ENCODE measurements at regions not wholly inside any gene's neighbourhood (a gene's known extent, or its start where the extent isn't known, plus 50 kb on each side); places are given as distances from the start of the nearest gene placed in this dataset.

DNA sequence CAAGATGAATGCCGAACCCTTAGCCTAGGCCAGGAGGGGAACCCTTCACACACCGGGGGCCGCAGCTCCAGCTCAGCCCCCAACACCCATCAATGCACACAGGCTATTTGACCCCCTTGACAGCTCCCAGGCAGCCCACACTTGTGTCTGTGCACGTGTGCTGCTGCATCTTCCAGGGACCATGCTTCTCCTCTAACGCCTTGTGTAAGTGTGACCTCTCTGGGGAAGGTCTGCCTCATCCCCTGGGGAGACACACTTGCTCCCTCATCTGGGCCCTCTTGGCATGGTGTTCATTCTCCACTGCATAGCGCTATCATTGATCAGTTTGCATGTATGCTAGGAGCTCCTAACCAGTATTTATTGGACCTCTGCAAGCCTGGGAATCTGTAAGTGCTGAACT is 120.0 kb upstream of the FHL2 start:
- Histone ChIP-seq H3K23ac (ENCODE audit: low read length) (no peak overlapping the region), H2BK5ac (ENCODE audit: low read depth, low read length, poor library complexity) (no peak overlapping the region), H3K4ac (ENCODE audit: low read depth, low read length) (no peak overlapping the region), H4K8ac (ENCODE audit: low read depth, low read length) (no peak overlapping the region), H3K4me3 (ENCODE audit: low read depth, low read length) (no peak overlapping the region), H3K18ac (ENCODE audit: low read length) (no peak overlapping the region), H2BK120ac (ENCODE audit: insufficient read depth, low read length, poor library complexity) (no peak overlapping the region), H3K9ac (ENCODE audit: low read length) (no peak overlapping the region), H2AK5ac (ENCODE audit: low read length) (no peak overlapping the region), H3K4me2 (ENCODE audit: low read length) (no peak overlapping the region), H2AFZ (ENCODE audit: insufficient read depth, low read length, poor library complexity) (no peak overlapping the region), H3K36me3 (ENCODE audit: control insufficient read depth in 1 of 2, insufficient read depth in 2 of 2, low read length in 2 of 2) (no peaks in the 10 kb centered on the region), H3K9me3 (ENCODE audit: insufficient read depth, low read depth, low read length) (peaks cover 4% of the 10 kb centered on the region), H3K27me3 (ENCODE audit: insufficient read depth, low read length) (no peaks in the 10 kb centered on the region), H3K79me1 (ENCODE audit: low read length) (no peaks in the 10 kb centered on the region), H4K12ac (ENCODE audit: low read depth, low read length) (no peak overlapping the region), H3K14ac (ENCODE audit: low read length) (no peak overlapping the region), H4K91ac (ENCODE audit: low read depth, low read length) (no peak overlapping the region), H3K27ac (ENCODE audit: low read depth, low read length) (no peak overlapping the region), H2BK12ac (ENCODE audit: low read length) (no peak overlapping the region), H3K79me2 (ENCODE audit: control insufficient read depth, insufficient read depth, low read length, poor library complexity) (no peaks in the 10 kb centered on the region), H3K4me1 (ENCODE audit: control insufficient read depth in 1 of 2, insufficient read depth in 2 of 2, low read length in 2 of 2) (no peaks in the 10 kb centered on the region)
- DNase-seq, result peak in 1 of 2 donors; percentile 32
- WGBS (ENCODE audit: extremely low coverage, insufficient coverage, insufficient read length), result no CpG with 5 or more reads among the region's 6 CpGs

DNA sequence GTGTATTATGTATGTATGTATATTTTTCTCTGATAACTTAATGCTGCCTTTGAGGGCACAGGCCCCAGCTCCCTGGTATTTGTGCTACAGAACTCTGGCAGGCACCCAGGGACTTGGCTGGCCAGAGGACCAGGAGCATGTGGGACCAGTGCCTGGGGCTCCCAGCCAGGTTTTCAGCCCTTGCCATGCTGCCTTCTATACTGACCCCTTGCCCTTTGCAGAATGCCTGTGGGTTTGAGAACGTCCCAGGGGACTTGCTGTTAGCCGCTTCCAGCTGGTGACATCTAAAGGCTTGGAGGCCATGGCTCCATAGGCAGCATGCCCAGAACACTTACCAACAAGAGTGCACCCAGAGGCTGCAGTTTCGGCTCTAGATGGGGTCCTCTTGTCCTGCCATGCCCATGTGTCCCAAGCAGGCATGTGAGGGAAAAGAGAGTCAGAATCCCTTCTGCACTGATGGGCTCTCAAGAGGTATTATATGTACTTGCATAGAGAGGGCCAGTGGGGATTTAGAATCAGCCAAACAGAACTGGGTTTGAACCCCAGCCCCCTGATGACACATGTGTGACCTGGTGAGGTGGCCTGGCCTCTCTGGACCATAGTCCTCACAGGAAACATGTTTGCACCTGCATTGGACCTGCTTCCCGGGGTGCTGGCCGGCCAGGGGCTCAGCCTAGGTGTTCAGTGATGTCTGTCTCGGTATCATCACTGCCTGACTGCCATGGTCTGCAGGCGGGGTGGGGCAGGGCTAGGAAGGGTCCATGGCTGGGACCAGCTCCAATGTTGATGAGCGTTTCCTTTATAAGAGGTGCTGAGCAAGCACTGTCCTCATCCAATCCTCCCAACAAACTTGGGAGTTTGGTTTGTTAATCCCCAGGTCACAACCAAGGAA is 119.2 kb upstream of the FHL2 start:
- Histone ChIP-seq H3K9me3 (ENCODE audit: insufficient read depth, low read depth, low read length) (peaks cover 4% of the 10 kb centered on the region), H3K79me2 (ENCODE audit: control insufficient read depth, insufficient read depth, low read length, poor library complexity) (no peaks in the 10 kb centered on the region), H3K14ac (ENCODE audit: low read length) (no peak overlapping the region), H2BK120ac (ENCODE audit: insufficient read depth, low read length, poor library complexity) (no peak overlapping the region), H3K27me3 (ENCODE audit: insufficient read depth, low read length) (no peaks in the 10 kb centered on the region), H3K4me2 (ENCODE audit: low read length) (no peak overlapping the region), H3K4me1 (ENCODE audit: control insufficient read depth in 1 of 2, insufficient read depth in 2 of 2, low read length in 2 of 2) (no peaks in the 10 kb centered on the region), H2BK12ac (ENCODE audit: low read length) (no peak overlapping the region), H2AFZ (ENCODE audit: insufficient read depth, low read length, poor library complexity) (no peak overlapping the region), H3K23ac (ENCODE audit: low read length) (no peak overlapping the region), H3K4ac (ENCODE audit: low read depth, low read length) (no peak overlapping the region), H3K27ac (ENCODE audit: low read depth, low read length) (no peak overlapping the region), H2BK5ac (ENCODE audit: low read depth, low read length, poor library complexity) (no peak overlapping the region), H3K9ac (ENCODE audit: low read length) (no peak overlapping the region), H4K8ac (ENCODE audit: low read depth, low read length) (no peak overlapping the region), H3K79me1 (ENCODE audit: low read length) (no peaks in the 10 kb centered on the region), H3K18ac (ENCODE audit: low read length) (no peak overlapping the region), H3K36me3 (ENCODE audit: control insufficient read depth in 1 of 2, insufficient read depth in 2 of 2, low read length in 2 of 2) (no peaks in the 10 kb centered on the region), H3K4me3 (ENCODE audit: low read depth, low read length) (no peak overlapping the region), H2AK5ac (ENCODE audit: low read length) (no peak overlapping the region), H4K12ac (ENCODE audit: low read depth, low read length) (no peak overlapping the region), H4K91ac (ENCODE audit: low read depth, low read length) (no peak overlapping the region)
- no peak for DNase-seq
- WGBS (ENCODE audit: extremely low coverage, insufficient coverage, insufficient read length), result no CpG with 5 or more reads among the region's 8 CpGs

DNA sequence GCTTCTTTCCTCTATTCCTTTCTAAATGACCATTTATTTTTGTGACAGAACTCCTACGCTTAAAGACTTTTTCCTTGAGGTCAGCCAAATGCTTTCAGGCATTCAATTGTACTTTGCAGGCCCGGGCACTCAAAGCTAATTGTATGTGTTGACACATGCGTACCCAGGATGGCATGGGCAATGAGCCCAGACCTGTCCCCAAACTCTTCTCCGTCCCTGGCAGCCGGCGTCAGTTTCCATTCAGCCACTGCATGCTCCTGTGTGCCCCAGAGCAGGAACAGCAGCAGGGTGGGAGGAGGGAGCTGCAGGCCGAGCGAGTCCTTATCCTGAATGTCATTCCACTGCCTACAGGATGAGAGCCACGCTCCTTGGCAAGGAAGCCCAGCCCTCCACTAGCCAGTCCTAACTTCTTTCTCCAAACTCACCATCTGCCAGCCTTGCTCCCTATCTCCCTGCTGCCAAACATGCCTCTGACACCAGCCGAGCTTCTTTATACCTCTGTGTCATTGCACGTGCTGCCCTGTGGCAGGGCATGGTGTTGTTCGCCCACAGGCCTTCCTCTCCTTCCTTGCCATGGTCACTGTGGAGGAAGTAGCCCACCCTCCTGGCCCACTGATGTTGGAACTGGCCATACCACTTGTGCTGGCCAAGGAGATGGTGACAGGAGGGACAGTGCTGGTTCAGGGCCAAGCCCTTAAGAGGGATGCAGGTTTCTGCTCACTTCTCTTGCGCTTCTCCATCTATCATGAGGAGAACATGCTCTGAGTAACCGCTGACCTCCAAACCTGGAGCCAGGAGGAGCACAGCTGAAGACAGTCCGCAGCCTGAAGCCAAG is 116.9 kb upstream of the FHL2 start:
- peaks cover 2% of the 10 kb centered on the region for H3K9me3 ChIP-seq (ENCODE audit: insufficient read depth, low read depth, low read length)
- H3K27ac ChIP-seq (ENCODE audit: low read depth, low read length), result no peak overlapping the region
- H3K23ac ChIP-seq (ENCODE audit: low read length), result no peak overlapping the region
- no peaks in the 10 kb centered on the region for H3K79me2 ChIP-seq (ENCODE audit: control insufficient read depth, insufficient read depth, low read length, poor library complexity)
- H2BK5ac ChIP-seq (ENCODE audit: low read depth, low read length, poor library complexity), result no peak overlapping the region
- no peak overlapping the region for H3K4me2 ChIP-seq (ENCODE audit: low read length)
- H3K4ac ChIP-seq (ENCODE audit: low read depth, low read length), result no peak overlapping the region
- H3K79me1 ChIP-seq (ENCODE audit: low read length), result no peaks in the 10 kb centered on the region
- DNase-seq, result no peak
- H3K4me3 ChIP-seq (ENCODE audit: low read depth, low read length), result no peak overlapping the region
- no peaks in the 10 kb centered on the region for H3K4me1 ChIP-seq (ENCODE audit: control insufficient read depth in 1 of 2, insufficient read depth in 2 of 2, low read length in 2 of 2)
- no CpG with 5 or more reads among the region's 15 CpGs for WGBS (ENCODE audit: extremely low coverage, insufficient coverage, insufficient read length)
- H3K18ac ChIP-seq (ENCODE audit: low read length), result no peak overlapping the region
- no peaks in the 10 kb centered on the region for H3K36me3 ChIP-seq (ENCODE audit: control insufficient read depth in 1 of 2, insufficient read depth in 2 of 2, low read length in 2 of 2)
- no peak overlapping the region for H4K91ac ChIP-seq (ENCODE audit: low read depth, low read length)
- no peak overlapping the region for H2AFZ ChIP-seq (ENCODE audit: insufficient read depth, low read length, poor library complexity)
- no peak overlapping the region for H4K12ac ChIP-seq (ENCODE audit: low read depth, low read length)
- no peaks in the 10 kb centered on the region for H3K27me3 ChIP-seq (ENCODE audit: insufficient read depth, low read length)
- H3K14ac ChIP-seq (ENCODE audit: low read length), result no peak overlapping the region
- H4K8ac ChIP-seq (ENCODE audit: low read depth, low read length), result no peak overlapping the region
- H2BK12ac ChIP-seq (ENCODE audit: low read length), result no peak overlapping the region
- no peak overlapping the region for H3K9ac ChIP-seq (ENCODE audit: low read length)
- no peak overlapping the region for H2BK120ac ChIP-seq (ENCODE audit: insufficient read depth, low read length, poor library complexity)
- H2AK5ac ChIP-seq (ENCODE audit: low read length), result no peak overlapping the region

DNA sequence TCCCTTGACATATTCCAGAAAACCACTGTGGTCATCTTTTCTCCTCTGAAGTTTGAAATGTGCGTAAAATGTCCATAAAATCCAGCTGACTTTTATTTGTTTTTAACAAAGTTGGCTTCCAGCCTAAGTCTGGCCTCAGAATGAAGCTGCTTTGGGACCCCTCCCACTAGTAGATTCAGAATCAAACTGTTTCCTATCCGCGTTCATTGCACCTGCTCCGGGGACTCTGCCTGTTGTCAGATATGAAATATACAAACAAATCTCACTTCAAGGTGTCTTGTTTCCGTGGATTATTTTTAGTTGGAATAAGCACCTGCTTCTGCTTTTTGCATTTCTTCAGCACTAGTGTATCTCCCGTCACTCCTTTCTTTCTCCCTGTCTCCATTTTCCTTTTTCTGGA is 115.7 kb upstream of the FHL2 start:
- H3K27ac ChIP-seq (ENCODE audit: low read depth, low read length), result no peak overlapping the region
- no peak overlapping the region for H3K4ac ChIP-seq (ENCODE audit: low read depth, low read length)
- H3K36me3 ChIP-seq (ENCODE audit: control insufficient read depth in 1 of 2, insufficient read depth in 2 of 2, low read length in 2 of 2), result no peaks in the 10 kb centered on the region
- no peak overlapping the region for H3K14ac ChIP-seq (ENCODE audit: low read length)
- no peak overlapping the region for H2BK12ac ChIP-seq (ENCODE audit: low read length)
- no peak overlapping the region for H3K4me2 ChIP-seq (ENCODE audit: low read length)
- peaks cover 2% of the 10 kb centered on the region for H3K9me3 ChIP-seq (ENCODE audit: insufficient read depth, low read depth, low read length)
- no peak for DNase-seq
- no peak overlapping the region for H3K18ac ChIP-seq (ENCODE audit: low read length)
- H4K8ac ChIP-seq (ENCODE audit: low read depth, low read length), result no peak overlapping the region
- no peak overlapping the region for H3K4me3 ChIP-seq (ENCODE audit: low read depth, low read length)
- no peaks in the 10 kb centered on the region for H3K27me3 ChIP-seq (ENCODE audit: insufficient read depth, low read length)
- H3K79me2 ChIP-seq (ENCODE audit: control insufficient read depth, insufficient read depth, low read length, poor library complexity), result no peaks in the 10 kb centered on the region
- H2BK5ac ChIP-seq (ENCODE audit: low read depth, low read length, poor library complexity), result no peak overlapping the region
- H2BK120ac ChIP-seq (ENCODE audit: insufficient read depth, low read length, poor library complexity), result no peak overlapping the region
- H4K12ac ChIP-seq (ENCODE audit: low read depth, low read length), result no peak overlapping the region
- WGBS (ENCODE audit: extremely low coverage, insufficient coverage, insufficient read length), result no CpG with 5 or more reads among the region's 6 CpGs
- H4K91ac ChIP-seq (ENCODE audit: low read depth, low read length), result no peak overlapping the region
- H3K79me1 ChIP-seq (ENCODE audit: low read length), result no peaks in the 10 kb centered on the region
- no peak overlapping the region for H2AFZ ChIP-seq (ENCODE audit: insufficient read depth, low read length, poor library complexity)
- peaks cover 0 to 2% of the 10 kb centered on the region in 2 experiments for H3K4me1 ChIP-seq (ENCODE audit: control insufficient read depth in 1 of 2, insufficient read depth in 2 of 2, low read length in 2 of 2)
- H3K9ac ChIP-seq (ENCODE audit: low read length), result no peak overlapping the region
- H3K23ac ChIP-seq (ENCODE audit: low read length), result no peak overlapping the region
- no peak overlapping the region for H2AK5ac ChIP-seq (ENCODE audit: low read length)

Data from trophoblast cell (in vitro differentiated cells and primary cell).